GM23248 (cell line): ENCODE measurements at regions not wholly inside any gene's neighbourhood (a gene's known extent, or its start where the extent isn't known, plus 50 kb on each side); places are given as distances from the start of the nearest gene placed in this dataset.
A peak's percentile ranks its signal among the peaks of the same experiment; 100 is the strongest.

Experiments
- DNase-seq: peaks from one replicate; pipeline ENCODE4 v3.0.0-alpha.2; 2015
- H2AFZ ChIP-seq: fragments of 200-600 bp; sonication (generic); 2 replicates; pipeline ENCODE4 v1.6.1; 2016; ENCODE audit warnings: antibody characterized with exemption
- H3F3A ChIP-seq: fragments of 200-600 bp; sonication (generic); 2 replicates; pipeline ENCODE4 v1.6.1; 2016; ENCODE audit warnings: mild to moderate bottlenecking, antibody characterized with exemption, mixed run types; ENCODE audit not compliant: insufficient read depth
- H3K27ac ChIP-seq: fragments of 200-600 bp; sonication (generic); 2 replicates; pipeline ENCODE4 v1.5.1; 2016; ENCODE audit warnings: mild to moderate bottlenecking
- H3K27me3 ChIP-seq: fragments of 200-600 bp; sonication (generic); replicated peaks from 2 replicates; pipeline ENCODE4 v1.6.1; 2016; ENCODE audit warnings: mild to moderate bottlenecking; ENCODE audit not compliant: insufficient read depth
- H3K36me3 ChIP-seq: fragments of 200-600 bp; sonication (generic); 2 replicates; pipeline ENCODE4 v1.6.1; 2016; ENCODE audit warnings: low read depth, mild to moderate bottlenecking
- H3K4me1 ChIP-seq: fragments of 200-600 bp; sonication (generic); 2 replicates; pipeline ENCODE4 v1.6.1; 2016; ENCODE audit warnings: mild to moderate bottlenecking; ENCODE audit not compliant: insufficient read depth
- H3K4me2 ChIP-seq: fragments of 200-600 bp; sonication (generic); one replicate; pipeline ENCODE4 v1.6.1; 2016; ENCODE audit warnings: mild to moderate bottlenecking; ENCODE audit not compliant: unreplicated experiment
- H3K4me3 ChIP-seq: fragments of 200-600 bp; sonication (generic); 2 replicates; pipeline ENCODE4 v1.5.1; 2016; ENCODE audit warnings: mild to moderate bottlenecking
- H3K79me2 ChIP-seq: fragments of 200-600 bp; sonication (generic); 2 replicates; pipeline ENCODE4 v1.6.1; 2016; ENCODE audit warnings: mild to moderate bottlenecking; ENCODE audit not compliant: insufficient read depth
- H3K9ac ChIP-seq: fragments of 200-600 bp; sonication (generic); 2 replicates; pipeline ENCODE4 v1.6.1; 2016; ENCODE audit warnings: mild to moderate bottlenecking
- H3K9me2 ChIP-seq: fragments of 200-600 bp; sonication (generic); 2 replicates; pipeline ENCODE4 v1.6.1; 2016; ENCODE audit warnings: mixed run types, mild to moderate bottlenecking, moderate library complexity; ENCODE audit not compliant: insufficient read depth
- H3K9me3 ChIP-seq: fragments of 200-600 bp; sonication (generic); one replicate; pipeline ENCODE4 v1.6.1; 2017; ENCODE audit warnings: low read depth
- H4K20me1 ChIP-seq: fragments of 200-600 bp; sonication (generic); 2 replicates; pipeline ENCODE4 v1.6.0; 2016; ENCODE audit not compliant: insufficient read depth
- EZH2 ChIP-seq: fragments of 200-600 bp; sonication (generic); IDR thresholded peaks from 2 replicates; pipeline ENCODE4 v1.6.1; 2018; ENCODE audit warnings: antibody characterized with exemption, mild to moderate bottlenecking; ENCODE audit not compliant: insufficient read depth, poor library complexity, severe bottlenecking
- EZH2phosphoT487 ChIP-seq: fragments of 200-600 bp; sonication (generic); IDR thresholded peaks from 2 replicates; pipeline ENCODE4 v1.6.1; 2018; ENCODE audit warnings: antibody characterized with exemption, moderate library complexity, mild to moderate bottlenecking, low read depth; ENCODE audit not compliant: insufficient read depth
- WGBS, 2 experiments: methylation state at CpG; one replicate each; pipeline ENCODE4 v1.1.6; 2015 to 2017; ENCODE audit warnings: low lambda C conversion rate in 2 of 2, low coverage in 1 of 2; ENCODE audit errors: missing lambda C conversion rate in 2 of 2; 5-methylcytosine and 5-hydroxymethylcytosine counted together
- in situ Hi-C: fragments of 300-500 bp; cut with MboI; formaldehyde crosslinking; loops from 2 replicates; pipeline ENCODE4 v1.15.0; 2020

- H3K4me3 ChIP-seq, result no peak overlapping the region
- no peaks in the 10 kb centered on the region for H3K79me2 ChIP-seq
- H3K36me3 ChIP-seq, result no peaks in the 10 kb centered on the region
- H3K27me3 ChIP-seq, result peaks cover 4% of the 10 kb centered on the region; the same call in 1 of the 2 replicates
- no peak overlapping the region for H3K9ac ChIP-seq
- DNase-seq, result no peak
- no peaks in the 10 kb centered on the region for H3K4me1 ChIP-seq
- H3K9me3 ChIP-seq, result no peaks in the 10 kb centered on the region
- no peaks in the 10 kb centered on the region for H3K9me2 ChIP-seq
- in situ Hi-C loops, result no loop called here
- TF ChIP-seq EZH2phosphoT487 (no peak), EZH2 (no peak)
- no peaks in the 10 kb centered on the region for H3F3A ChIP-seq
- 73 to 74% methylated on average over 4 of the region's 4 CpGs for WGBS, 2 experiments
- H3K4me2 ChIP-seq, result no peak overlapping the region
- no peak overlapping the region for H2AFZ ChIP-seq
- H4K20me1 ChIP-seq, result no peaks in the 10 kb centered on the region
- no peak overlapping the region for H3K27ac ChIP-seq
Observed at GRCh38 chr2:235365743-235366142, 128.1 kb upstream of the AGAP1 start.

- H4K20me1 ChIP-seq, result no peaks in the 10 kb centered on the region
- H3K9ac ChIP-seq, result no peak overlapping the region
- no peaks in the 10 kb centered on the region for H3K4me1 ChIP-seq
- no peak overlapping the region for H3K27ac ChIP-seq
- peaks cover 4% of the 10 kb centered on the region; the same call in 1 of the 2 replicates for H3K27me3 ChIP-seq
- H3K9me3 ChIP-seq, result no peaks in the 10 kb centered on the region
- H3F3A ChIP-seq, result no peaks in the 10 kb centered on the region
- no peak for DNase-seq
- no peaks in the 10 kb centered on the region for H3K79me2 ChIP-seq
- TF ChIP-seq EZH2phosphoT487, result no peak
- no peak for TF ChIP-seq EZH2
- in situ Hi-C loops, result no loop called here
- H3K9me2 ChIP-seq, result no peaks in the 10 kb centered on the region
- H3K4me2 ChIP-seq, result no peak overlapping the region
- no peak overlapping the region for H3K4me3 ChIP-seq
- no peak overlapping the region for H2AFZ ChIP-seq
- H3K36me3 ChIP-seq, result no peaks in the 10 kb centered on the region
- WGBS, 2 experiments, result 71 to 79% methylated on average over 6 of the region's 6 CpGs
Observed at GRCh38 chr2:235366390-235366789, 127.5 kb upstream of the AGAP1 start.

GRCh38 chr2:235366807-235367206, 127.0 kb upstream of the AGAP1 start:
- Histone ChIP-seq H3K4me1 (no peaks in the 10 kb centered on the region), H3K79me2 (no peaks in the 10 kb centered on the region), H3K9me2 (no peaks in the 10 kb centered on the region), H3K27ac (no peak overlapping the region), H3K9me3 (no peaks in the 10 kb centered on the region), H2AFZ (no peak overlapping the region), H3K27me3 (peaks cover 4% of the 10 kb centered on the region; the same call in 1 of the 2 replicates), H3K36me3 (no peaks in the 10 kb centered on the region), H3K9ac (no peak overlapping the region), H4K20me1 (no peaks in the 10 kb centered on the region), H3K4me2 (no peak overlapping the region), H3K4me3 (no peak overlapping the region), H3F3A (no peaks in the 10 kb centered on the region)
- no peak for DNase-seq
- in situ Hi-C loops, result no loop called here
- 46 to 53% methylated on average over 8 of the region's 8 CpGs for WGBS, 2 experiments
- TF ChIP-seq EZH2phosphoT487 (no peak), EZH2 (no peak)

- no peaks in the 10 kb centered on the region for H3K36me3 ChIP-seq
- H3K9ac ChIP-seq, result no peak overlapping the region
- H2AFZ ChIP-seq, result no peak overlapping the region
- no peak overlapping the region for H3K4me3 ChIP-seq
- no peaks in the 10 kb centered on the region for H3K9me2 ChIP-seq
- no peak overlapping the region for H3K27ac ChIP-seq
- H3K27me3 ChIP-seq, result no peaks in the 10 kb centered on the region; the same call in 1 of the 2 replicates
- TF ChIP-seq EZH2phosphoT487, result no peak
- TF ChIP-seq EZH2, result no peak
- no peak for DNase-seq
- no peaks in the 10 kb centered on the region for H3F3A ChIP-seq
- no peak overlapping the region for H3K4me2 ChIP-seq
- in situ Hi-C loops, result no loop called here
- H3K79me2 ChIP-seq, result no peaks in the 10 kb centered on the region
- no peaks in the 10 kb centered on the region for H3K9me3 ChIP-seq
- 89% methylated on average over 5 of the region's 5 CpGs for WGBS, 2 experiments
- H3K4me1 ChIP-seq, result no peaks in the 10 kb centered on the region
- no peaks in the 10 kb centered on the region for H4K20me1 ChIP-seq
Observed at GRCh38 chr2:235371018-235371417, 122.8 kb upstream of the AGAP1 start.

GRCh38 chr2:235373171-235373570, 120.7 kb upstream of the AGAP1 start:
- H2AFZ ChIP-seq, result no peak overlapping the region
- H3K79me2 ChIP-seq, result no peaks in the 10 kb centered on the region
- no peak overlapping the region for H3K9ac ChIP-seq
- no peak overlapping the region for H3K4me3 ChIP-seq
- peaks cover 6% of the 10 kb centered on the region; the same call in 1 of the 2 replicates for H3K4me1 ChIP-seq
- in situ Hi-C loops, result no loop called here
- H3K27me3 ChIP-seq, result no peaks in the 10 kb centered on the region; the same call in 1 of the 2 replicates
- no peaks in the 10 kb centered on the region for H3K9me2 ChIP-seq
- no peaks in the 10 kb centered on the region for H4K20me1 ChIP-seq
- DNase-seq, result peak; percentile 19
- H3K9me3 ChIP-seq, result no peaks in the 10 kb centered on the region
- no peak overlapping the region for H3K4me2 ChIP-seq
- no peak overlapping the region for H3K27ac ChIP-seq
- 62 to 81% methylated on average over 2 of the region's 2 CpGs for WGBS, 2 experiments
- TF ChIP-seq EZH2 (no peak), EZH2phosphoT487 (no peak)
- no peaks in the 10 kb centered on the region for H3K36me3 ChIP-seq
- no peaks in the 10 kb centered on the region for H3F3A ChIP-seq
